22Rv1 (cell line): ENCODE measurements at regions not wholly inside any gene's neighbourhood (a gene's known extent, or its start where the extent isn't known, plus 50 kb on each side); places are given as distances from the start of the nearest gene placed in this dataset.

Source experiments
- CTCF ChIP-seq: fragments of 450-650 bp; IDR thresholded peaks from 2 replicates; pipeline ENCODE4 v1.5.1; 2017; ENCODE audit warnings: mild to moderate bottlenecking
- ZFX ChIP-seq: fragments of 450-650 bp; IDR thresholded peaks from 2 replicates; pipeline ENCODE4 v1.6.1; 2017; ENCODE audit warnings: antibody characterized with exemption, borderline replicate concordance

GRCh38 chr2:14324308-14324707 lies 308.2 kb upstream of the LRATD1 start:
- TF ChIP-seq CTCF (no peak), ZFX (no peak)
